SK-N-MC (cell line): ENCODE measurements at regions not wholly inside any gene's neighbourhood (a gene's known extent, or its start where the extent isn't known, plus 50 kb on each side); places are given as distances from the start of the nearest gene placed in this dataset.

Experiments used
- EZH2 ChIP-seq: fragments of 200-600 bp; sonication (generic); IDR thresholded peaks from one replicate; pipeline ENCODE4 v1.6.1; 2017; ENCODE audit warnings: antibody characterized with exemption
- POLR2AphosphoS5 ChIP-seq: IDR thresholded peaks from 2 replicates; pipeline ENCODE4 v1.6.1; 2012; ENCODE audit warnings: mild to moderate bottlenecking, low read depth, low read length, borderline replicate concordance

GRCh38 chr1:212544110-212544509 lies 64.5 kb upstream of the ATF3 start:
- TF ChIP-seq POLR2AphosphoS5, result no peak
- no peak for TF ChIP-seq EZH2
